ENCODE measurements at regions not wholly inside any gene's neighbourhood (a gene's known extent, or its start where the extent isn't known, plus 50 kb on each side); places are given as distances from the start of the nearest gene placed in this dataset.

GRCh38 chr10:70993051-70993450, 104.7 kb upstream of the PCBD1 start:
- TF ChIP-seq CTCF (IDR thresholded peaks at IDR 0.05), result no peak
- TF ChIP-seq EP300 (IDR thresholded peaks at IDR 0.05), result no peak
- no peak for TF ChIP-seq POLR2AphosphoS5 (IDR thresholded peaks at IDR 0.05)
- no peak for TF ChIP-seq POLR2A (IDR thresholded peaks at IDR 0.05; ENCODE audit: low read depth)
